DMS79 treated with DMSO at 0.1 percent for 48 hours (cell line): ENCODE measurements at regions not wholly inside any gene's neighbourhood (a gene's known extent, or its start where the extent isn't known, plus 50 kb on each side); places are given as distances from the start of the nearest gene placed in this dataset.

ENCODE experiments used
- DNase-seq: peaks from one replicate; lab custom pipeline; 2025; lab: John Stamatoyannopoulos, UW

GRCh38 chr6:21997119-21998037 is 299.5 kb downstream of the PRL start:
- no peak for DNase-seq

- DNase-seq, result no peak
Measured at GRCh38 chr6:21998582-21998981, 298.3 kb downstream of the PRL start.

GRCh38 chr6:21999012-21999528 is 297.8 kb downstream of the PRL start:
- DNase-seq, result no peak

- DNase-seq, result no peak
Measured at GRCh38 chr6:21999741-22000140, 297.1 kb downstream of the PRL start.

GRCh38 chr6:22001396-22002027 is 295.3 kb downstream of the PRL start:
- DNase-seq, result no peak

- DNase-seq, result no peak
Measured at GRCh38 chr6:22003287-22003686, 293.5 kb downstream of the PRL start.

- DNase-seq, result no peak
Measured at GRCh38 chr6:22006795-22007194, 290.0 kb downstream of the PRL start.

- no peak for DNase-seq
Measured at GRCh38 chr6:22007469-22007868, 289.4 kb downstream of the PRL start.

GRCh38 chr6:22008248-22008836 is 288.5 kb downstream of the PRL start:
- DNase-seq, result no peak

GRCh38 chr6:22010102-22010501 is 286.7 kb downstream of the PRL start:
- no peak for DNase-seq

GRCh38 chr6:22015216-22015615 is 281.6 kb downstream of the PRL start:
- no peak for DNase-seq

- DNase-seq, result no peak
Measured at GRCh38 chr6:22015944-22016343, 280.9 kb downstream of the PRL start.

GRCh38 chr6:22017272-22017671 is 279.6 kb downstream of the PRL start:
- DNase-seq, result no peak

- DNase-seq, result no peak
Measured at GRCh38 chr6:22017766-22018165, 279.1 kb downstream of the PRL start.

- DNase-seq, result no peak
Measured at GRCh38 chr6:22019857-22020256, 277.0 kb downstream of the PRL start.

GRCh38 chr6:22020299-22021003 is 276.4 kb downstream of the PRL start:
- no peak for DNase-seq

- DNase-seq, result no peak
Measured at GRCh38 chr6:22021966-22022365, 274.9 kb downstream of the PRL start.

GRCh38 chr6:22023937-22024336 is 272.9 kb downstream of the PRL start:
- DNase-seq, result no peak

GRCh38 chr6:22024973-22025467 is 271.8 kb downstream of the PRL start:
- no peak for DNase-seq

- DNase-seq, result no peak
Measured at GRCh38 chr6:22025468-22026163, 271.2 kb downstream of the PRL start.

- DNase-seq, result no peak
Measured at GRCh38 chr6:22026164-22026678, 270.6 kb downstream of the PRL start.
